ENCODE measurements at regions not wholly inside any gene's neighbourhood (a gene's known extent, or its start where the extent isn't known, plus 50 kb on each side); places are given as distances from the start of the nearest gene placed in this dataset.
"Not testable (repeated sequence)": the region's sequence is repeated elsewhere in the genome, so short reads cannot be mapped to it uniquely, and the experiment has no call there.

DNA sequence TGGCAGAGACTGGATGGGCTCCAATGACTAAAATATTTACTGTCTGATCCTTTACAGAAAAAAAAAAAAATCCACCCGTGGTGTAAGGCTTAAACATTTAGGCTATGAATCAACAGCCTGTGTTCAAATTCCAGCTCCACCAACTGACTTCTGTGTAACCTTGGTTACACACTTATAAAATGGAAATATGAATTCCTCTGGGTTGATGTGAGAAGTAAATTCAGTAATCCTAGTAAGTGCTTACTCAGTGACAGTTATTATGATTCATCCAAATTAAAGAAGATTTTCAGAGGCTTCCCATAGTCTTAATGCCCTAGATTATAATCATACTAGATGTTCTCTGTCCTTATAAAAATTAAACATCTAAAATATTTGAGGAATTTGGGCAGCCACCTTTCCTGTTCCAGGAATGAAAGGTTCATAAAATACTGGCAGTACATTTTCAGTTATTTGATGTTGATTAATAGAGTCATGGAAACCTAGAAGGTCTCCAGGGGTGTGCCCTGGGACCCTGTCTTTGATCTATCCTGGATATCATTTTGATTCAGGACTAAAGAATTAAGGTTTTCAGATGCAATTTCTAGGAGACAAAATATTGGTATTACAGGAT lies 180.3 kb upstream of the ZNF217 start:
- H3K4me1 ChIP-seq: peaks cover 0 to 18% (median 16%) of the 10 kb centered on the region in 4 donors
- intact Hi-C loops (cut with DNase I; ENCODE audit: low total_unique reads): no loop called here
- peak overlapping the region; percentile 29 to 58 for H3K27ac ChIP-seq

DNA sequence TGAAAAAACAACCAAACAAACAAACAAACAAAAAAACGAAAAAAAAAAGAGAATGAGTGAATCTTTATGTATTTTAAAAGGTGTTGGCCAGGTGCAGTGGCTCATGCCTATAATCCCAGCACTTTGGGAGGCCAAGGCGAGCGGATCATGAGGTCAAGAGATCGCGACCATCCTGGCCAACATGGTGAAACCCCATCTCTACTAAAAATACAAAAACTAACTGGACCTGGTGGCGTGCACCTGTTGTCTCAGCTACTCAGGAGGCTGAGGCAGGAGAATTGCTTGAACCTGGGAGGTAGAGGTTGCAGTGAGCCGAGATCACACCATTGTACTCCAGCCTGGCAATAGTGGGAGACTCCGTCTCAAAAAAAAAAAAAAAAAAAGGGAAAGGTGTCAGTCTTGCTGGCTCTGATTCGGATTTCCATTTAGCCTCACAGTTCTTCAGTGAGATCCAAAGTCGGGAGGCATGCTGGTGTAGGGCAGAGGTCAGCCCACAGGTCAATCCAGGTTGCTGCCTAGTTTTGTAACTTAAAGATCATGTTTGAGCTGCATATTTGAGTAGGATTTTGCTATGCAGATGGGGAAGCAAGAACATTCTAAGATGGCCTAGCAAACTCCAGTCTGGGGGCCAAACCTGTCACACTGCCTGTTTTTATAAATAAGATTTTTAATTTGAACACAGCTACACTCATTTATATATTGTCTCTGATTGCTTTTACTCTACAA lies 179.6 kb upstream of the ZNF217 start:
- Histone ChIP-seq H3K4me1 (peaks cover 0 to 18% (median 16%) of the 10 kb centered on the region in 4 donors), H3K27ac (peak overlapping the region; percentile 29 to 58)
- intact Hi-C loops (cut with DNase I; ENCODE audit: low total_unique reads); H3K9me3 ChIP-seq; H3K36me3 ChIP-seq; DNase-seq; H3K27me3 ChIP-seq; H3K4me3 ChIP-seq: not testable (repeated sequence)

More for the DNA sequence above, 180.3 kb upstream of the ZNF217 start:
- no peaks in the 10 kb centered on the region for H3K9me3 ChIP-seq
- no peak overlapping the region for H3K4me3 ChIP-seq
- no peaks in the 10 kb centered on the region for H3K36me3 ChIP-seq
- no peak for DNase-seq
- TF ChIP-seq, protein P1, sequence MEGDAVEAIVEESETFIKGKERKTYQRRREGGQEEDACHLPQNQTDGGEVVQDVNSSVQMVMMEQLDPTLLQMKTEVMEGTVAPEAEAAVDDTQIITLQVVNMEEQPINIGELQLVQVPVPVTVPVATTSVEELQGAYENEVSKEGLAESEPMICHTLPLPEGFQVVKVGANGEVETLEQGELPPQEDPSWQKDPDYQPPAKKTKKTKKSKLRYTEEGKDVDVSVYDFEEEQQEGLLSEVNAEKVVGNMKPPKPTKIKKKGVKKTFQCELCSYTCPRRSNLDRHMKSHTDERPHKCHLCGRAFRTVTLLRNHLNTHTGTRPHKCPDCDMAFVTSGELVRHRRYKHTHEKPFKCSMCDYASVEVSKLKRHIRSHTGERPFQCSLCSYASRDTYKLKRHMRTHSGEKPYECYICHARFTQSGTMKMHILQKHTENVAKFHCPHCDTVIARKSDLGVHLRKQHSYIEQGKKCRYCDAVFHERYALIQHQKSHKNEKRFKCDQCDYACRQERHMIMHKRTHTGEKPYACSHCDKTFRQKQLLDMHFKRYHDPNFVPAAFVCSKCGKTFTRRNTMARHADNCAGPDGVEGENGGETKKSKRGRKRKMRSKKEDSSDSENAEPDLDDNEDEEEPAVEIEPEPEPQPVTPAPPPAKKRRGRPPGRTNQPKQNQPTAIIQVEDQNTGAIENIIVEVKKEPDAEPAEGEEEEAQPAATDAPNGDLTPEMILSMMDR (IDR thresholded peaks at IDR 0.05): no peak
- H3K27me3 ChIP-seq: no peaks in the 10 kb centered on the region

DNA sequence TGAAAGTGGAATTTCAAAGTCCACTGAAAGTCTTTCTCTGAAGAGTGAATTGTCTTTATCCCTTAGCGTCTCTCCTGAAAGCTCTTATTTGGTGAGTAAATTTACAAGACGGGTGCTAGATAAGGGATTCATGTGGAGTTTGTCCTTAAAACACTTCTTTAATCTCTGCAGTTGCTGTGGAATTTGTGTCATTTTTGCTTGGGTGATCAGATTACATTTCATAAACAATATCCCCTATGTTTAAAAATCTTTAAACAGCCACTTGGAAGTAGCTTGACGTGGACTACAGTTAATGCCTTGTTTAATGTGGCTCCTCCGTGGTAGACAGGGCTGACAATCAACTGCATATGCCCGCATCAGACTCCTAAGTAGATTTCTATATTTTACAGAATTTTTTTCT lies 175.4 kb upstream of the ZNF217 start:
- TF ChIP-seq, protein P1 (IDR thresholded peaks at IDR 0.05): no peak
- Histone ChIP-seq H3K27ac (no peak overlapping the region), H3K36me3 (no peaks in the 10 kb centered on the region), H3K4me3 (no peak overlapping the region), H3K27me3 (no peaks in the 10 kb centered on the region), H3K4me1 (peaks cover 0 to 10% (median 9%) of the 10 kb centered on the region in 4 donors), H3K9me3 (no peaks in the 10 kb centered on the region)
- DNase-seq: no peak
- intact Hi-C loops (cut with DNase I; ENCODE audit: low total_unique reads): no loop called here

DNA sequence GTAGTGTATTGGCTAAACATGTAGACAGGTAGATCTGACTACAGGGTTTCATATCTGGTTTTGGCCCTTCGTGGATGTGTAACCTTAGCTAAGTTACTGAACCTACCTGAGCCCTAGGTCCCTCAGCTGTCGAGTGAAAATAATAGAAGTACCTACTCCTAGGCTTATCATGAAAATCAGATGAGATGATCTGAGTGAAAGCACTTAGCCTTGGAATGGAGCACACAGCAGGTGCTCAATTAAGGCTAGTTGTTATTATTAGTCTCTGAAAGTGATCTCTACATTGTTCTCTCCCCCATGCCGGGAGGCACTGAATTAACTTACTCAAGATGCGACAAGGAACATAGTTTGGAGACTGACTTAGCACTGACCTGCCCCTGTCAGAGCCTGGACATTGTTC lies 174.7 kb upstream of the ZNF217 start:
- no peaks in the 10 kb centered on the region for H3K9me3 ChIP-seq
- TF ChIP-seq, protein P1 (IDR thresholded peaks at IDR 0.05): no peak
- DNase-seq: no peak
- H3K4me1 ChIP-seq: peaks cover 0 to 3% (median 1%) of the 10 kb centered on the region in 4 donors
- no peak overlapping the region for H3K27ac ChIP-seq
- no peaks in the 10 kb centered on the region for H3K36me3 ChIP-seq
- intact Hi-C loops (cut with DNase I; ENCODE audit: low total_unique reads): no loop called here
- H3K4me3 ChIP-seq: no peak overlapping the region
- H3K27me3 ChIP-seq: no peaks in the 10 kb centered on the region

DNA sequence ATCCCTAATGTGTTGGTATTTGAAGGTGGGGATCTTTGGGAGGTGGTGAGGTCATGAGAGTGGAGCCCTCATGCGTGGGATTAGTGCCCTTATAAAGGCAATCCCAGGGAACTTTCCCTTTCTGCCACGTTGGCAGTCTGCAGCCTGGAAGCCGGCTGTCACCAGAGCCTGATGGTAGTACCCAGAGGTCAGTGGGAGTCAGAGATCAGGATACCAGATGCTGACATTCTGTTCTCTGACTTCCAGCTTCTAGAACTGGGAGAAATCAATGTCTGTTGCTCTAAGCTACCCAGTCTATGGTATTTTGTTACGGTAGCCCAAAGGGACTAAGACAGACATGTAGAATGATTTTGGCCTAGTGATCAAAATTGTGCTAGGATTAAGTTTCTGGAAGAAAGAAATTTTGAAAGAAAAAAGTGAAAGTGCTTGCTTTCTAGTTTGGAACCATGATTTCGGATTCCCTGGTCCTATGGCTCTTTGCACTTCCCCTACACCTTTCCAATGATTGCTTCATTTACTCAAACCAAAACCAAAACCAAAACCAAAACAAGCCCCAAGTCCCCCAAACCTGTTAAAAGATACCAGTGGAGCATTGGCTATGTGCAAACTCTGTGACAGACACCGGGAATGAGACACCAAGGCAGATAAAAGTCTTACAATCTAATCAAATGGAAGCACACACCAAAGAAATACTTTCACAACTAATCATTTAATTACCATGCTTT lies 173.7 kb upstream of the ZNF217 start:
- Histone ChIP-seq H3K4me3 (no peak overlapping the region), H3K27ac (no peak overlapping the region), H3K4me1 (no peaks in the 10 kb centered on the region), H3K9me3 (no peaks in the 10 kb centered on the region), H3K27me3 (no peaks in the 10 kb centered on the region), H3K36me3 (no peaks in the 10 kb centered on the region)
- no peak for DNase-seq
- intact Hi-C loops (cut with DNase I; ENCODE audit: low total_unique reads): no loop called here
- TF ChIP-seq, protein P1 (IDR thresholded peaks at IDR 0.05): no peak

DNA sequence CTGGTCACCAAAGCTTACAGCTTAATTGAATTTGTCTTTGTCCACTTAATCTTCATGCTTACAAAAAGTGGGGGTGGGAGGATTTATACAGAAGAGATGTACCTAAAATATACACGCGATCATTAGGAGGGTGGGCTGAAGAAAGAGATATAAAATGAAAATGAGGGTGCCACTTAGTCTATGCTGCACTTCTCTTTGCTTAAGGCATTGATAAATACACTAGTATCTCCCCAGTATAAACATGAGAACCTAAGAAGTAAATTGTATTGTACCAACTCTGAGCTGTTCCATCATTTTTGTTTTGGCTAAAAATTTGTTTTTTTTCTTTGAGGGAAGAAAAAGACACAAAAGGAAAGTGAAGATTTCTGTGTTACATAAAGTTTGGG lies 170.8 kb upstream of the ZNF217 start:
- no peak for DNase-seq
- intact Hi-C loops (cut with DNase I; ENCODE audit: low total_unique reads): no loop called here
- H3K27ac ChIP-seq: no peak overlapping the region
- no peak overlapping the region for H3K4me3 ChIP-seq
- no peaks in the 10 kb centered on the region for H3K36me3 ChIP-seq
- no peaks in the 10 kb centered on the region for H3K27me3 ChIP-seq
- H3K9me3 ChIP-seq: no peaks in the 10 kb centered on the region
- H3K4me1 ChIP-seq: no peaks in the 10 kb centered on the region
- TF ChIP-seq, protein P1 (IDR thresholded peaks at IDR 0.05): no peak
